ENCODE measurements at regions not wholly inside any gene's neighbourhood (a gene's known extent, or its start where the extent isn't known, plus 50 kb on each side); places are given as distances from the start of the nearest gene placed in this dataset.

DNA sequence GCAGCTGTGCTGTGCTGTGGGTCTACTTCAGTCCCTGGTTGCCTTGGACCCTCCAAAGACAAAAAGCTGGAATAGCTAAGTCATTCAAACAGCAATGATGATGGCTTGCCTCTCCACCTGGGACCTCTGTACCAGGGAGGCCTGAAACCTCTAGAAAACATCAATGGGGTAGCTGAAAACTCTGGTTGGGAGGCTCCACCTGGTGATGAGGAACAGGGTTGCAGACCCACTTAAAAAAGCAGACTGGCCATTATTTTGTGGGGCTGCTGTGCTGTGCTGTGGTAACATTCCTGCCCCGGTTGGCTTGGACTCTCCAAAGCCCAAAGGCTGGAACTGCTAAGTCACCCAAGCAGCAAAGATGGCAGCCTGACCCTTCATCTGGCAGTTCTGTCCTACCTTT is 839.3 kb upstream of the ARRDC3 start:
- no peak for TF ChIP-seq SMC3 (conservative IDR thresholded peaks at IDR 0.05; ENCODE audit: poor library complexity)
- TF ChIP-seq EZH2 (IDR thresholded peaks at IDR 0.05; ENCODE audit: borderline replicate concordance, insufficient read depth, low read length, poor library complexity, severe bottlenecking) = no peak
- TF ChIP-seq, protein P1, sequence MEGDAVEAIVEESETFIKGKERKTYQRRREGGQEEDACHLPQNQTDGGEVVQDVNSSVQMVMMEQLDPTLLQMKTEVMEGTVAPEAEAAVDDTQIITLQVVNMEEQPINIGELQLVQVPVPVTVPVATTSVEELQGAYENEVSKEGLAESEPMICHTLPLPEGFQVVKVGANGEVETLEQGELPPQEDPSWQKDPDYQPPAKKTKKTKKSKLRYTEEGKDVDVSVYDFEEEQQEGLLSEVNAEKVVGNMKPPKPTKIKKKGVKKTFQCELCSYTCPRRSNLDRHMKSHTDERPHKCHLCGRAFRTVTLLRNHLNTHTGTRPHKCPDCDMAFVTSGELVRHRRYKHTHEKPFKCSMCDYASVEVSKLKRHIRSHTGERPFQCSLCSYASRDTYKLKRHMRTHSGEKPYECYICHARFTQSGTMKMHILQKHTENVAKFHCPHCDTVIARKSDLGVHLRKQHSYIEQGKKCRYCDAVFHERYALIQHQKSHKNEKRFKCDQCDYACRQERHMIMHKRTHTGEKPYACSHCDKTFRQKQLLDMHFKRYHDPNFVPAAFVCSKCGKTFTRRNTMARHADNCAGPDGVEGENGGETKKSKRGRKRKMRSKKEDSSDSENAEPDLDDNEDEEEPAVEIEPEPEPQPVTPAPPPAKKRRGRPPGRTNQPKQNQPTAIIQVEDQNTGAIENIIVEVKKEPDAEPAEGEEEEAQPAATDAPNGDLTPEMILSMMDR (IDR thresholded peaks at IDR 0.05; ENCODE audit: poor library complexity, severe bottlenecking) = no peak
